Esophagus muscularis mucosa (tissue), 4 donors: ENCODE measurements at regions not wholly inside any gene's neighbourhood (a gene's known extent, or its start where the extent isn't known, plus 50 kb on each side); places are given as distances from the start of the nearest gene placed in this dataset.

Experiments used
- DNase-seq: peaks from one replicate; pipeline ENCODE4 v3.0.0-alpha.2; 2017; ENCODE audit errors: extremely low spot score
- H3K27ac ChIP-seq, 4 donors: fragments of 200-600 bp; sonication (generic); replicated peaks in 1 of 4; 1 replicate in 3 of 4; 2 replicates in 1 of 4; pipeline ENCODE4 v1.5.1; 2016 to 2019; ENCODE audit warnings: mild to moderate bottlenecking in 1 of 4
- H3K27me3 ChIP-seq, 4 donors: fragments of 200-600 bp; sonication (generic); one replicate each; pipeline versions ENCODE4 v1.5.1 to v1.6.0; 2016 to 2019
- H3K36me3 ChIP-seq, 4 donors: fragments of 200-600 bp; sonication (generic); one replicate each; pipeline ENCODE4 v1.5.1; 2016 to 2019
- H3K4me1 ChIP-seq, 4 donors: fragments of 200-600 bp; sonication (generic); one replicate each; pipeline ENCODE4 v1.5.1; 2016 to 2019
- H3K4me3 ChIP-seq, 4 donors: fragments of 200-600 bp; sonication (generic); 1 replicate in 2 of 4; 2 replicates in 2 of 4; pipeline ENCODE4 v1.5.1; 2016 to 2019; ENCODE audit warnings: mild to moderate bottlenecking in 4 of 4, moderate library complexity in 1 of 4
- H3K9me3 ChIP-seq, 4 donors: fragments of 200-600 bp; sonication (generic); 1 replicate in 3 of 4; 2 replicates in 1 of 4; pipeline ENCODE4 v1.5.1; 2016 to 2019
- CTCF ChIP-seq, 3 experiments: fragments of 200-600 bp in 2 of 3; fragments of 450-650 bp in 1 of 3; sonication (generic) in 2 of 3; IDR thresholded peaks; one replicate each; pipeline ENCODE4 v1.5.1; 2017 to 2019; ENCODE audit warnings: antibody characterized with exemption in 3 of 3, mild to moderate bottlenecking in 2 of 3, moderate library complexity in 1 of 3
- EP300 ChIP-seq: sonication (generic); formaldehyde crosslinking; IDR thresholded peaks from one replicate; pipeline ENCODE4 v1.6.1; 2017; ENCODE audit warnings: antibody characterized with exemption
- POLR2A ChIP-seq: fragments of 450-650 bp; IDR thresholded peaks from one replicate; pipeline ENCODE4 v1.6.1; 2017; ENCODE audit warnings: antibody characterized with exemption, moderate library complexity, mild to moderate bottlenecking, low read depth
- POLR2AphosphoS5 ChIP-seq, 2 donors: sonication (generic); formaldehyde crosslinking; IDR thresholded peaks; one replicate each; pipeline ENCODE4 v1.6.1; 2017; ENCODE audit warnings: antibody characterized with exemption in 2 of 2
- WGBS: methylation state at CpG from one replicate; pipeline ENCODE4 v1.1.5; 2018; 5-methylcytosine and 5-hydroxymethylcytosine counted together
- intact Hi-C: fragments of 100-400 bp; cut with DNase I; formaldehyde crosslinking; loops from one replicate; pipeline ENCODE4 v1.15.1; 2023

GRCh38 chr22:44383064-44383575, 70.4 kb upstream of the SHISAL1 start:
- peaks cover 0 to 6% (median 3%) of the 10 kb centered on the region in 4 donors for H3K9me3 ChIP-seq
- DNase-seq = no peak
- H3K4me3 ChIP-seq = no peak overlapping the region
- H3K4me1 ChIP-seq = peaks cover 0 to 18% (median 14%) of the 10 kb centered on the region in 4 donors
- 85% methylated on average over 4 of the region's 6 CpGs for WGBS
- TF ChIP-seq POLR2AphosphoS5 (IDR thresholded peaks at IDR 0.05) = no peak
- TF ChIP-seq POLR2A = no peak
- no peak for TF ChIP-seq EP300
- TF ChIP-seq CTCF (IDR thresholded peaks at IDR 0.05) = no peak
- H3K27ac ChIP-seq = no peak overlapping the region
- intact Hi-C loops = no loop called here
- no peaks in the 10 kb centered on the region for H3K36me3 ChIP-seq
- H3K27me3 ChIP-seq = no peaks in the 10 kb centered on the region

- TF ChIP-seq EP300 = no peak
- no peak for TF ChIP-seq POLR2A
- no peak for TF ChIP-seq CTCF (IDR thresholded peaks at IDR 0.05)
- TF ChIP-seq POLR2AphosphoS5 (IDR thresholded peaks at IDR 0.05) = no peak
- Histone ChIP-seq H3K27me3 (no peaks in the 10 kb centered on the region), H3K9me3 (peaks cover 0 to 10% (median 4%) of the 10 kb centered on the region in 4 donors), H3K27ac (no peak overlapping the region), H3K4me1 (peaks cover 0 to 18% (median 14%) of the 10 kb centered on the region in 4 donors), H3K36me3 (no peaks in the 10 kb centered on the region), H3K4me3 (no peak overlapping the region)
- 84% methylated on average over 27 of the region's 32 CpGs for WGBS
- no peak for DNase-seq
- intact Hi-C loops = no loop called here
These were observed 69.6 kb upstream of the SHISAL1 start for GRCh38 chr22:44382116-44383038.

GRCh38 chr22:44381761-44382115, 69.0 kb upstream of the SHISAL1 start:
- intact Hi-C loops = no loop called here
- no peaks in the 10 kb centered on the region for H3K36me3 ChIP-seq
- no peaks in the 10 kb centered on the region for H3K27me3 ChIP-seq
- DNase-seq = no peak
- peaks cover 0 to 18% (median 14%) of the 10 kb centered on the region in 4 donors for H3K4me1 ChIP-seq
- TF ChIP-seq EP300 (no peak), CTCF (IDR thresholded peaks at IDR 0.05) (no peak), POLR2AphosphoS5 (IDR thresholded peaks at IDR 0.05) (no peak), POLR2A (no peak)
- H3K27ac ChIP-seq = no peak overlapping the region
- 87% methylated on average over 3 of the region's 3 CpGs for WGBS
- H3K9me3 ChIP-seq = peaks cover 0 to 10% (median 4%) of the 10 kb centered on the region in 4 donors
- H3K4me3 ChIP-seq = no peak overlapping the region

- 66% methylated on average over 9 of the region's 15 CpGs for whole genome bisulfite sequencing
- intact Hi-C loops = no loop called here
- H3K9me3 ChIP-seq = peaks cover 0 to 13% (median 4%) of the 10 kb centered on the region in 4 donors
- peaks cover 0 to 18% (median 14%) of the 10 kb centered on the region in 4 donors for H3K4me1 ChIP-seq
- H3K4me3 ChIP-seq = no peak overlapping the region
- no peak for DNase-seq
- no peak overlapping the region for H3K27ac ChIP-seq
- H3K27me3 ChIP-seq = no peaks in the 10 kb centered on the region
- TF ChIP-seq POLR2AphosphoS5 (IDR thresholded peaks at IDR 0.05) (no peak), EP300 (no peak), POLR2A (no peak), CTCF (IDR thresholded peaks at IDR 0.05) (no peak)
- H3K36me3 ChIP-seq = no peaks in the 10 kb centered on the region
These were observed 68.2 kb upstream of the SHISAL1 start for GRCh38 chr22:44380756-44381486.
